HL-60/S4 treated with phorbol 12-myristate 13-acetate at 8.2 ng/mL for 4 days and 3 days (cell line): ENCODE measurements at regions not wholly inside any gene's neighbourhood (a gene's known extent, or its start where the extent isn't known, plus 50 kb on each side); places are given as distances from the start of the nearest gene placed in this dataset.
"Not testable (repeated sequence)": the region's sequence is repeated elsewhere in the genome, so short reads cannot be mapped to it uniquely, and the experiment has no call there.

Source experiments
- in situ Hi-C: fragments of 300-500 bp; cut with MboI; formaldehyde crosslinking; loops from 2 replicates; pipeline ENCODE4 v1.15.0; 2022; ENCODE audit warnings: low sequenced_read_pairs

DNA sequence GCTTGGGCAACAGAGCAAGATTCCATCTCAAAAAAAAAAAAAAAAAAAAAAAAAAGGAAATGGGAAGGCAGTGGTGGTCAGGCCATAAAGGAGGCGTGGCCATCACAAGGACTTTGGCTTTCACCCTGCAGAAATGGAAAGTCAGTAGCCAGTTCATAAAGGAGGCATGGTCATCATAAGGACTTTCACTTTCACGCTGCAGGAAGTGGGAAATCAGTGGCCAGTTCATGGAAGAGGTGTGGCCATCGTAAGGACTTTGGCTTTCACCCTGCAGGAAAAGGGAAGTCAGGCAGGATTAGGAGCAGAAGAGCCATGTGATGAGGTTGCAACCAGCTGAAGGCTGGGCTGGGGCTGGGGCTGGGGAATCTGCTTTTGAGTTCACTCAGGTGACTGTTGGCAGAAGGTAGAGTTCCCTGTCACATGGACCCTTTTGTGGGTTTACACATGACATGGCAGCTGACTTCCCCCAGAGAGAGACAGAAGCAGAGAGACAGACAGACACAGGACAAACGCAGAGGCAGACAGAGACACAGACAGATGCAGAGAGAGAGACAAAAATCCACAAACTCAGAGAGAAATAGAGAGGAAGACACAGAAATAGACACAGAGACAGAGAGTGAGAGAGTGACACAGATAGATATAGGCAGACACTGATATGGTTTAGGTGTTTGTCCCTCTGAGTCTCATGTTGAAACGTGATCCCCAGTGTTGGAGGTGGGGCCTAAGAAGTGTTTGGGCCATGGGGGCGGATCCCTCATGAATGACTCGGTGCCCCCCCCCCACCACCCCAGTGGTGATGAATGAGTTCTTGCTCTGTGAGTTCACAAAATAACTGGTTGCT lies 263.9 kb upstream of the KAZN start:
- in situ Hi-C loops: no loop called here

DNA sequence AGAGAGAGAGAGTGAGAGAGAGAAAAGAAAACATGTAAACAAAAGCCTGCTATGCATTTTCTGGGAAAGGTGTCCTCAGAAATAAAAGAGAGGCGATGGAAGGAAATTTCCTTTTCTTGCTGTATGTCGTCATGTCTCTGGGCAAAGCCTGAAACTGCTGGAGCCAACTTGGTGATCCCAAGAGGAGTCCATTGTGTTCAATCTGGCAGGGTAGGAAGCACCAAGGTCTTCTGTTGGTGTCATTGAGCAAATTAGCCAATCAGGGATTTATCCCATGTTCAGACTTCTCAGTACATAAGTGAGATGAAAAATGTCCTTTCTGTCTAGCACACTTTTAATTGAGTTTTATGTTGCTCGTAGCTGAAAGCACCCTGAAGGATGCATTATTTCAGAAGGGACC lies 260.0 kb upstream of the KAZN start:
- in situ Hi-C loops: no loop called here

DNA sequence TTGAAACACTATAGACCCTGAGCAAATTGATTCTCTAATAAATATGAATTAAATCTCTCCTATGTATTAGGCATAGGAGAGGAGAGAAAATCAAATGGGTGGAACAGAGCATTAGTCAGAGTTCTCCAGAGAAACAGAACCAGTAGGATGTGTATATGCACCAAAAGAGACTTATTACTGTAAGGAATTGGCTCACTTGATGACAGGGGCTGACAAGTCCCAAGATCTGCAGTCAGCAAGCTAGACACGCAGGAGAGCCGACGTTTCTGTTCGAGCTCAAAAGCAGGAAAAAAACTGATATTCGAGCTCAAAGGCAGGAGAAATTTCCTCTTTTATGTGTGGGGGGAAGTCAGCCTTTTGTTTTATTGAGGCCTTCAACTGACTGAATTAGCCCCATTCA lies 259.2 kb upstream of the KAZN start:
- in situ Hi-C loops: no loop called here

DNA sequence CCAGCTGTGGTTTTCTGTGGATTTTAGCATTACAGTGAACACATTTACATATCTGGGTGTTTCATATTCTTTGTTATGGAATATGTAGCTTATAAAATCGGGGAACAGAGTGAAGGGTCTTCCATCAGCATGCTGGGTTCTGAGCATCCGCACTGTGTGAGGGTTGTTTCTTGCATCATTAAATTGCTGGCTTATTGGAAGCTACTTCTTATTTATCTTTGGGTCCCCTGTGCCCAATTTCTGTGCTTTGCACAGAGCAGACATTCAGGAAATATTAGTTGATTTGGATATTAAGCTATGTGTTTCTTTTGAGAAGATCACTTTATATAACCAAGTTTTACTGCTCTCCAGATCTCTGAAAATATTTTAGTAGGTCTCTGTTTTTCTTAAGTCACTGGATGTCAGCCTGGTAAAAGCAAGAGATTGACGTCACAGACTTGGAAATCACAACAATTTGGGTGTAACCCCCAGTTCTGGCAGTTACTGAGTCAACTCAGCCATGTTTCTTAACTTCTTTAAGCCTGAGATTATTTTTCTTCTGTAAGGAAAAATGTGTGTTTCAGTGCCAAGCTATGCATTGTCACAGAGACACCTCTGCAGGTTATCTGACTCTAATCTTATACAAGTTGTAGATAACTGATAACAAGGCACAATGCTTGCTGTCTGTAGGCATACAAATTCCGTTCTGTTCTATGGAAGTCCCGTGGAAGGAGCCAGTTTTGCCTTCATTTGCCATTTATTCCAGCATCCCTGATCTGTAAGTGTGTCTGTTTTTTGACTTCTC lies 258.3 kb upstream of the KAZN start:
- in situ Hi-C loops: no loop called here

DNA sequence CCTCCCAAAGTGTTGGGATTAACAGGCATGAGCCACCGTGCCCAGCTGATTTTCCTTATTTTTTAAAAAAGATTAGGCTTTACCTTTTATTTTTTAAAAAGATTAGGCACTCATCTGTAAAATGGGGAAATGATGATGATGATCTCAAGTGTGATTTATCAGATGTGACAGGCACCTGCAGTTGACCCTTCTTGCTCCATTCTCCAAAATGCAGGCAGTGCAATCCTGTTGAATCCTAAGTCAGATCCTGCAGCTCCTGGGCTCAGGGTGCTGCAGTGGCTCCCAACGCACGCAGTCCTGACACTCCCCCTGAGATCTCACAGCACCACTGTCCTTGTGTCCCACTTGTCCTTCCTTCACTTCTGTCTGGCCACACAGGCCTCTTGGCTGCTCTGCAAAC lies 257.3 kb upstream of the KAZN start:
- in situ Hi-C loops: no loop called here

DNA sequence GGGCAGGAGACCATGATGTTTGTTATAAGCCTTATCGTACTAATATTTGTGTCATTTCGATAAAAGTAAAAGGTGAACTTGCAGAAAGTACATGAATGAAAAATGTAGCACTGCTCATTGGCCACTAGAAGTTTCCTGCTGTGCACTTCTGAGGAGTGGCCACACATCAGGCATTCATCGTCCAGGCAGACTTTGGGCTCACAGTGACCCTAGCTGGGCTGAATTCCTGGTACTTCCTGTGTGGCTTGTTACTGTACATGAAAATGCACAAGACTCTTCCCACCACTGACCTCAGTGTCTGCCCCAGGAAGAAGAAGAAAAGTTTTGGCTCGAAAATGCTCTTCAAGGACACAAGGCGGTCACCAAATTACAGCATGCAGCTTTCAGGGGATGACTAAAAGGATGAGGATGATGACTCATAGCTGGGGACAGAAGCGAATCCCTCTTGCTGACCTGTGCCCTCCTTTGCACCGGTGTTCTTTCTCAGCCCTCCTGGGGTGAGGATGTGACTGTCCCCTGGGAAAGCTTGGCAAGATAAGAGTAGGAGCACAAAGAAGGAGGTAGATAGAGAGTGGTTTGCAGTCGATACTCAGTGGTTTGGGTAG lies 252.4 kb upstream of the KAZN start:
- in situ Hi-C loops: no loop called here

DNA sequence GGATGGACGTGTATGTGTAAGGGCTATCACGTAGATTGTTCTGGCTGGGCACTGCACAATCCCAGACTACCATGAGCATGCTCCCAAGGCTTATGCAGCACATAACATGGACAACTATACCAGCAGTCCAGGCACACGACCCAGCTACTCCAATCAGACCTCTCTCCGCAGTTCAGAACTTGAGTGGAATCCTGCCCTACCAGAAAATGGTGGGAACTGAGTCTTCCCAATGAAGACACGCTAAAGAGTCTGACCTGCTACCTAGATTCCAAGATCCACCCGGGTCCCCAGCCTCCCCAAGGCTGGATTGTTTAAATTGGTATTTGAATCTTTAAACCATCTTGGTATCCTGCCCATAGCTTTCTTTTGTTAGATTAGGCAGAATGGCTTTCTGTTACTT lies 251.3 kb upstream of the KAZN start:
- in situ Hi-C loops: no loop called here

DNA sequence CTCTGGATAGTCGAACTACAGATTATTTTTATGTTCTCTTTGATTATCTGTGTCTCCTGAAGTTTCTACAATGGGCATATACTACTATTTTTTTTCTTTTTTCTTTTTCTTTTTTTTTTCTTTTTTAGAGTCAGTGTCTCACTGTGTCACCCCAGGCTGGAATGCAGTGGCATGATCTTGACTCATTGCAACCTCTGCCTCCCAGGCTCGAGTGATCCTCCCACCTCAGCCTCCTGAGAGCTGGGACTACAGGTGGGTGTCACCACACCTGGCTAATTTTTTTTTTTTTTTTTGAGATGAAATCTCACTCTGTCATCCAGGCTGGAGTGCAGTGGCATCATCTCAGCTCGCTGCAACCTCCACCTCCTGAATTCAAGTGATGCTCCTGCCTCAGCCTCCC lies 250.7 kb upstream of the KAZN start:
- in situ Hi-C loops: no loop called here

DNA sequence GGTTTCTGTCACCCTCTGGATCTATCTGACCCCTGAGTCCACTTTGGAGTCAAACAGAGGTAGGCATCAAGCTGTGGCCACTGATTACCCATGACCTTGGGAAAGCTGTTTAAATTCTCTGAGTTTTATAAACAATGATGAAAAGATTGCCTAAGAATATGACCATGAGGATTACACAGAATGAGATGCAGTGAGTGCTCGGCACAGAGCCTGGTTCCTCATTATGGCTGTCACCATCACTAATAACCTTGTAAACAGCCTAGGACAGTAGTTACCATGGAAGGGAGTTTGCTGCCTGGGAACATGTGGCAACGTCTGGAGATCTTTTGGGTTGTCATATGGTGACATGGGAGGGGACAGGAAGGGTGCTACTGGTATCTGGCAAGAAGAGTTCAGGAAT lies 248.3 kb upstream of the KAZN start:
- in situ Hi-C loops: no loop called here

DNA sequence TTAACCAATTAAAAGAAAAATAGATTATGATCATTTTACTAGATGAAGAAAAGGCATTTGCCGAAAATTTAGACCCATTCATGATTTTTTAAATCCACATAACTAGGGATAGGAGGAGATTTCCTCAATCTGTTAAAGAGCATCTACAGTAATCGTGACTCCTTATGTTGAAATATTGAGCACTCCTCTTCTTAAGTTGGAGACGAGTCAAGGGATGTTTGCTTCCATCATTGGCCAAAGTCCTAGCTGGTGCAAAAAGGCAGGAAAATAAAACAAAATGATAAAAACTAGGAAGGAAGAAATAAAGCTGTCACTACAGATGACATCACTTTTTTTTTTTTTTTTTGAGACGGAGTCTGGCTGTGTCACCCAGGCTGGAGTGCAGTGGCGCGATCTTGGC lies 245.6 kb upstream of the KAZN start:
- in situ Hi-C loops: no loop called here

DNA sequence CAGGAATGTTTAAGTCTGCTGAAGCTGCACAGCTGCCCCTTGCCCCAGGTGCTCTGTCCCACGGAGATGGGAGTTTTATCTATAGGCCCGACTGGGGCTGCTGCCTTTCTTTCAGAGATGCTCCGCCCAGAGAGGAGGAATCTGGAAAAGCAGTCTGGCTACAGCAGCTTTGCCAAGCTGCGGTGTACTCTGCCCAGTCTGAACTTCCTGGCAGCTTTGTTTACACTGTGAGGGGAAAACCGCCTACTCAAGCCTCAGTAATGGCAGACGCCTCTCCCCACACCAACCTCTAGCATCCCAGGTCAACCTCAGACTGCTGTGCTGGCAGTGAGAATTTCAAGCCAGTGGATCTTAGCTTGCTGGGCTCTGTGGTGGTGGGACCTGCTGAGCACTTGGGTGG lies 237.5 kb upstream of the KAZN start:
- in situ Hi-C loops: not testable (repeated sequence)

DNA sequence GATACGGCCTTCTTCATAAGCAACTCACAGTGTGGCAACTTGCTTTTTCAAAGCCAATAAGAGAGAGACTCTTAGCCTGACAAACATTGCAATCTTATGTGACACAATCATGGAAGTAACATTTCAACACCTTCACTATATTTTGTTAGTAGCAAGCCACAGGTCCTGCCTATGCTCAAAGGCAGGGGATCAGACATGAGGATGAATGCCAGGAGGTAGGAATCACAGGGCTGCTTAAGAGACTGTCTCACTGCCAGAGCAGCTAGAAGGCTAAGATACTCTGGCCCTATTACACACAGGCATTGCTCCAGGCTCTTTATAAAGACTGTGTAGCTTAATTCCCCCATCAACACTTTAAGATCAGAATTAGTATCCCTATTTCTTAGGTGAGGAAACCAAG lies 236.2 kb upstream of the KAZN start:
- in situ Hi-C loops: no loop called here

DNA sequence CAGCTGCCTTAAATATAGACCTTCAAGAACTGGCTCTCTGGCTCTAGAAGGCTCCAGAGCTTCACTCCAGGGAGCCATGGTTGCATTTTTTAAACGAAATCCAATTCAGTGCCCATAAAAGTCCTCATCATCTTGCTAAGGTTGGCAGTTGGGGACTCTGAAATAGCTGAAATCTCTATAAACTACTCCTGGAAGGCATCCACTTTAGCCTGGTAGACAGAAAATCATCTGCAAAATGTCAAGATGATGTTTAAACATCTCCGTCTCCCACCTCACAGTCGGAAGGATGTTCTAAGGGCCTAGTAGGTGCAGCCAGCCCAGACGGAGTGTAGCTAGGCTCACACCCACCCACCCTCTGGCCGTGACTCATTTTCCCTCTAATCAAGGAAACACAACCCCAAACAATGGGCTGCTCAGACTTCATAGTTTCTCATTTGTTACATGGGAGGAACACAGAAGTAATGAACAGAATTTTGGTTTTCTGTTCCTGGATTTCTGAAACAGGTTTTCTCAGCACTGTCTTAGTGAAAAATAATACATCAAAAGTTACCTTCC lies 235.4 kb upstream of the KAZN start:
- in situ Hi-C loops: no loop called here

DNA sequence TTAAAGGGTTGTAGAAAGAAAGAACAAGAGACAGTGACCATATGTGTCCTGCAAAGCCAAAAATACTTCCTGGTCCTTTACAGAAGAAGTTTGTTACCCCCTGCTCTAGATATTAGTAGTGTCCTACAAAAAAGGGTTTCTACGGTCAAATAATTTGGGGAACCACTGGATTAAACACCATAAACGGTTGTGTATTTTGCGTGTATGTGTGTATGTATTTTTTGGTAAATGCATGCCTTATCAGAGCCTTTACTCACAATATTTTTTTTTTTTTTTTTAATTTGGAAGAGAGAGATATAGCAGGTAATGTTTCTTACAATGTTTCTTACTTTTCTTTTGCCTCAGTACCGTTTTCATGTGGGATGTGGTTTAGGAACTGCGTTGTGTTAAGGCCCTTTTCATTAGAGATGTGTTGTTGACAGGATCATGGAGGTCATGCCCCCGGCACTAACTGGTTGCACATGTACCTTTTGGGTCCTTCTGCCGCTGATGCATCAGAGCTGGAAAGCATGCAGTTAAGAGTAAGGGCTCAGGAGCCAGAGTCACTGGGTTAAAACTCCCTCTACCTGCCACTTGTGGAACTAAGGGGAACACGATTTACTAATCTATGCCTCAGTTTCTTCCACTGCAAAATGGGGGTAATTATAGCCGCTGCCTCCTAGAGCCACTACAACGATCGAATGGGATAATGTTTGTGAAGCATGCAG lies 234.6 kb upstream of the KAZN start:
- in situ Hi-C loops: no loop called here

DNA sequence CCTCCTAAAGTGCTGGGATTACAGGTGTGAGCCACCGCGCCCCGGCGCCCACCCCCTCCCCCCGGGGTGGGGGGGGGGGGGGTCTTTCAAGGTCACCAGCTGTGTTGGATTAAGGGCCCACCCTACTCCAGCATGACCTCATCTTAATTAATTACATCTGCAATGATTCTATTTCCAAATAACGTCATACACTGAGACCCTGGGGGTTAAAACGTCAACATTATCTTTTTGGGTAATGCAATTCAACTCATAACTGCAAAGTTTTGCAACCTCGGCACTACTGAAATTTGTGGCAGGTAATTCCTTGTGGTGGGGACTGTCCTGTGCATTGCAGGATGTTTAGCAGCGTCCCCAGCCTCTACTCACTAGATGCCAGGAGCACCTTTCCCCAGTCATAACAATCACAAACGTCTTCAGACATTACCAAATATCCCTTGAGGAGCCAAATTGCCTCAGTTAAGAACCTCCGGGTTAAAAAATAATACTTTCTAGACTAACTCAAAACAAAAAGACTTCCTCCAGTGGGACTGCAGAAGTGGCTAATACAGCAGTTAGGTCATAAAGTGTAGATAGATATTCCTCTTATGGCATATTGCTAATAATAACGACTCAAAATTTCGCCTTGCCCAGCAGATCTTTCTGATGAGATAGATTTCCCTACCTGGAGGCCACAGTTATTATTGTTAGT lies 233.0 kb upstream of the KAZN start:
- in situ Hi-C loops: no loop called here

DNA sequence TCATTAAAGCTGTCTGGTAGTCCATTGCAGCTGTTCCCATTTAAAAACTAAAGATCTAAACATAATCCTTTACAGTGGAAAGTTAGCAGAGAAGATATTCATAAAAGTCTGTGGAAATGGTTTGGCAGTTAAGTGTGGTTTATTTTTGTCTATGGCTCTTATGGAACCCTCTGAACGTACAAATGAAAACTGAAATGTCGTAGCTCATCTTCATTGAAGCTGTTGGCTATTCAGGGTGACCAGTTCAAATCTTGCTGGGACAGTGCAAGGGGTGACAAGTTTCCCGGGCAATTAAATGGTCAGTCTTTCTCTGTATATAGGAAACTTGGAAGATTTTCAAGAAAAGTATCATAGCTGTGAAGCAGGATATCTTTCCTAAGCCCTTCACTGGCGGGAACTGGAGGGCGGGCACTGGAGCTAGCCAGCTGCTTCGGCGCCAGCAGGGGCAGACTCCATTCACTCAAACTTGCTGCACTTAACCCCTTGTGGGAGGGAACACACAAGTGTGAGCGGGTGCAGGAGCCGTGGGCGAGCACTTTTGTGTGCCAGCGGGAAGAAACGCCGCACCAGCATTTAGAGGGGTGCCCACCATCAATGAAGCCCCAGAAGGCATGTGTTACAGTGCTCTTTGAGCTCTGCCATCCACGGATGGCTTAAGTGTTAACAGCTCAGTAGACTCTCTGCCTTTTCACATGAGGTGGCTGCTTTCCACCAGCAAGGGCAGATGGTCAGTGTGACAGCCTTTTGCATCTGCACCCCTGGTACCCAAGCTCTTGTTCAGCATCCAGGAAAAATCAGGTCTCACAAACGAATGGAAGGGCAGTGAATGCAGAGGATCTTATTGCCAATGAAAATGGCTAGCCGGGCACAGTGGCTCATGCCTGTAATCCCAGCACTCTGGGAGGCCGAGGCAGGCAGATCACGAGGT lies 232.1 kb upstream of the KAZN start:
- in situ Hi-C loops: no loop called here

DNA sequence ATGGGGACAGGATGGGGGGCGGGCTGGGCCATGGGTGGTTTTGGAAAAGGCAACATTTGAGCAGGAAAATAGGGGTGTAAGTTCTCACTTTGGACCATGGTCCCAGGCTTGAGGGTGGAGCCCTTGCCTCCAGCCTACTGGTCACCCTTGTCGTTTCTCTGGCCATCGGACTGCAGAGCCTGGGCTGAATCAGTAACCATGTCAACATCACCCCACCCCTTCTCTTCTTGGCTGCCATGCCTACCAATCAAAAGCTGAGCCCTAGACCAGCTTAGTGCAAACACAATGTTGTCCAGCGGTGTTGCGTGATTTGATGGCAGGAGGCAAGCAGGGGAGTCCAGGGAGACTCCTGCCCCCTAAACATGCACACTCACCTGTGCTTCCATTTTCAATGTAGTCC lies 231.0 kb upstream of the KAZN start:
- in situ Hi-C loops: no loop called here

DNA sequence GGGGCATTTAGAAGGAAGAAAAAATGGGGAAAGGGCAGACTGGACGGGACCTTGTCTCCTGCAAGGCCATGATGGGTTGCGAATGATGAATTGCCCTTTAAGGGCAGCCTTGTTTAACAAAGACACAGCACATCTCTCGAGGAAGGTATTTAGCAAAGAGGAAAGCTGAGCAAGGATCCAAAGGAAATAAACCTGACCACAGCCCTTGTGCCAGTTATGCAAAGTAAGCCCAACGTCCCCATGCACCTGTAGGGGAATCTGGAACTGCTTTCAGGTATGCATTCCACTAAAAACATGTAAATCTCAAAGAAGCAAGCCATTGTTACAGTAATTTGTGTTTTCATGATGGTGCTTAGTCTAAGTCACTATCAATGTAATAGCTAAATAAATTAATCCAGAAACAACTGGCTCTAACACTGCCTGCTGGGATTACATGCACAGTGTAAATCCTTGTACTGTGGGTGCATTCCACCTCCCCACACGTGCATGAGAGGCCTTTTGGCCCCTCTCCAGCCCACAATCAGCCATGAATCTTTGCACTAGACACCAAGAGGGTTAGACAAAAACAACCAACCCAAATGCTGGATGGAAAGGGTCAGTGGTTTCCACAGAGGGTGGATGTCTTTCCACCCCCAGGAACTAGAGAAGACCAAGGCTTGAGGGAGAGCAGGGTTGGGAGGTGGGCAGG lies 228.8 kb upstream of the KAZN start:
- in situ Hi-C loops: no loop called here
